BJ (cell line): ENCODE measurements at regions not wholly inside any gene's neighbourhood (a gene's known extent, or its start where the extent isn't known, plus 50 kb on each side); places are given as distances from the start of the nearest gene placed in this dataset.

Experiments used
- CTCF ChIA-PET: fragments of 350-600 bp; formaldehyde crosslinking; extraction: SDS; loops from one replicate; lab custom pipeline; 2021; ENCODE audit warnings: antibody characterized with exemption, inconsistent platforms; lab: Yijun Ruan, JAX
- POLR2A ChIA-PET: fragments of 300-600 bp; sonication (Branson Sonifier 250); formaldehyde crosslinking; extraction: SDS; loops from one replicate; lab custom pipeline; 2021; ENCODE audit warnings: antibody characterized with exemption; lab: Charles Lee
- DNase-seq: peaks from one replicate; pipeline ENCODE4 v3.0.0-alpha.2; 2011; ENCODE audit warnings: low read depth
- H3K27me3 ChIP-seq: 2 replicates; pipeline ENCODE4 v1.6.0; 2011; ENCODE audit warnings: low read length; ENCODE audit not compliant: control insufficient read depth, insufficient read depth
- H3K36me3 ChIP-seq: 2 replicates; pipeline ENCODE4 v1.5.1; 2011; ENCODE audit warnings: low read length; ENCODE audit not compliant: control insufficient read depth, insufficient read depth
- H3K4me3 ChIP-seq: 2 replicates; pipeline ENCODE4 v1.5.1; 2011; ENCODE audit warnings: low read depth, mild to moderate bottlenecking, control low read depth, low read length
- CTCF ChIP-seq: IDR thresholded peaks from 2 replicates; pipeline ENCODE4 v1.5.1; 2011; ENCODE audit warnings: low read depth, mild to moderate bottlenecking, control low read depth, inconsistent platforms, low read length, moderate library complexity; ENCODE audit not compliant: insufficient read depth

DNA sequence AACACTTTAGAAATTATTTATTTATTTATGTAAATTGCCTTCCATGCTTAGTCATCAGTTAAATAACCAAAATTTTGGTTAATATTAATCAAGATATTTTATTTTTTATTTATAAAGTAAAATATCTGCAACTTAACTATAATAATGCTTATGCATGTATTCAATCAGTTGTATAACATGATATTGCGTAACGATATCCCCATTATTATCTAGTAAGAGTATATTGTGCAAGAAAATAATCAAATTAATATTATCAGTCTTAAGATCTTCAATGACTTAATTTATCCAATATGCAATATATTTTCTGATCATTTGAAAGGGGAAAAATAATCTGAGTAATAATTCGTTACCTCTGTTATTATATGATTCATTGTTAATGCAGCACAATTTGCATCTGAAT lies 596.7 kb downstream of the GABRG1 start:
- H3K36me3 ChIP-seq, result no peaks in the 10 kb centered on the region
- H3K27me3 ChIP-seq, result no peaks in the 10 kb centered on the region
- CTCF ChIA-PET, result no interaction called here
- POLR2A ChIA-PET, result no interaction called here
- no peak for TF ChIP-seq CTCF
- H3K4me3 ChIP-seq, result no peak overlapping the region
- no peak for DNase-seq

DNA sequence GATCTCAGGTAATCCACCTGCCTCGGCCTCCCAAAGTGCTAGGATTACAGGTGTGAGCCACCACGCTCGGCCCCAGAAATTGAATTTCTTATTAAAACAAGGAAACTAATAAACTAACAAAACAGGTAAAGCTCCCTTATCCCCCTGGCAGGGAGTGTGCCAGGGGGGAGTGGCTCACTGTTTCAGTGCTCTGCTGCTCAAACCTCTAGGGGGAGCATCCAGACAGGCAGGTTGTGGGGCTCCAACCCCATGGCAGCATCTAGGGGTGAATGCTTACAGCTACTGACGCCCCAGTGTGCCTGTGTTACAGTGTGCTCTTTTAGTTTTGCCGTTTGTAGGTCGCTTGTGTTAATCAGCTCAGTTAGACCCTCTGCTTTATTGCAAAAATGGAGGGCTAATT lies 605.0 kb downstream of the GABRG1 start:
- DNase-seq, result no peak
- Histone ChIP-seq H3K4me3 (no peak overlapping the region), H3K36me3 (no peaks in the 10 kb centered on the region), H3K27me3 (no peaks in the 10 kb centered on the region)
- POLR2A ChIA-PET, result no interaction called here
- CTCF ChIA-PET, result no interaction called here
- no peak for TF ChIP-seq CTCF

GRCh38 chr4:45502471-45502870 lies 621.4 kb downstream of the GABRG1 start:
- H3K27me3 ChIP-seq, result no peaks in the 10 kb centered on the region
- no peak for TF ChIP-seq CTCF
- POLR2A ChIA-PET, result no interaction called here
- H3K4me3 ChIP-seq, result no peak overlapping the region
- no peaks in the 10 kb centered on the region for H3K36me3 ChIP-seq
- no peak for DNase-seq
- CTCF ChIA-PET, result no interaction called here

DNA sequence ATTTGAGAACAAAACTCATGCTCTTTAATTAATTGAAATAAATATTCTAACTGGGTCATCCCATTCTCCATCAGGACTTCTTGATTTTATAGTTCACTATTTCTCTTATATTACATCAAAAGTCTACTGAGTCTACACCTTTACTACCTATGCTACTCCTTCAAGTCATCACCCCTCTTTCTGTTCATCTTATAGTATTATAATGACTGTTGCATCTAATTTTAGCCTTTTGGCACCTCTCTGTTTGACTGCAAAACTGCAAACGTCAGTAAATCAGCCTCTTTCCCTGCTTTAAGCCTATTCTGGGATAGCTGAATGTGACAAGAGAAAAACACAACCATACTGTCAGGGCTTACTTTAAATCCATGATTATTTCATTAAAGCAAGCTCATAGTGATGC lies 639.1 kb downstream of the GABRG1 start:
- ChIA-PET CTCF (no interaction called here), POLR2A (no interaction called here)
- Histone ChIP-seq H3K27me3 (no peaks in the 10 kb centered on the region), H3K4me3 (no peak overlapping the region), H3K36me3 (no peaks in the 10 kb centered on the region)
- no peak for DNase-seq
- no peak for TF ChIP-seq CTCF

- ChIA-PET CTCF (no interaction called here), POLR2A (no interaction called here)
- no peak for DNase-seq
- Histone ChIP-seq H3K27me3 (no peaks in the 10 kb centered on the region), H3K4me3 (no peak overlapping the region), H3K36me3 (no peaks in the 10 kb centered on the region)
- TF ChIP-seq CTCF, result no peak
These were observed 641.5 kb downstream of the GABRG1 start for GRCh38 chr4:45482346-45482745.
